ENCODE measurements at regions not wholly inside any gene's neighbourhood (a gene's known extent, or its start where the extent isn't known, plus 50 kb on each side); places are given as distances from the start of the nearest gene placed in this dataset.

GRCh38 chr1:193662030-193662429, 475.6 kb upstream of the B3GALT2 start:
- no peaks in the 10 kb centered on the region for H3K9me3 ChIP-seq (ENCODE audit: control insufficient read depth, low read length)
- no peak overlapping the region for H3K4me3 ChIP-seq (ENCODE audit: low read length)
- no peak overlapping the region for H3K27ac ChIP-seq (ENCODE audit: low read length)
- intact Hi-C loops (cut with DNase I) = no loop called here
- H3K4me1 ChIP-seq (ENCODE audit: control insufficient read depth, insufficient read depth, low read length) = no peaks in the 10 kb centered on the region
- 78% methylated on average over 2 of the region's 2 CpGs for WGBS
- ATAC-seq (no peak), DNase-seq (no peak)
- no peaks in the 10 kb centered on the region for H3K27me3 ChIP-seq (ENCODE audit: control insufficient read depth, insufficient read depth)

- Histone ChIP-seq H3K4me3 (ENCODE audit: low read length) (no peak overlapping the region), H3K4me1 (ENCODE audit: control insufficient read depth, insufficient read depth, low read length) (no peaks in the 10 kb centered on the region), H3K27ac (ENCODE audit: low read length) (no peak overlapping the region), H3K27me3 (ENCODE audit: control insufficient read depth, insufficient read depth) (no peaks in the 10 kb centered on the region), H3K9me3 (ENCODE audit: control insufficient read depth, low read length) (no peaks in the 10 kb centered on the region)
- DNase-seq = no peak
- ATAC-seq = no peak
- WGBS = 53% methylated on average over 1 of the region's 1 CpG
- intact Hi-C loops (cut with DNase I) = no loop called here
Measured at GRCh38 chr1:193661385-193661784, 475.0 kb upstream of the B3GALT2 start.

GRCh38 chr1:193660428-193660827, 474.0 kb upstream of the B3GALT2 start:
- DNase-seq = no peak
- H3K9me3 ChIP-seq (ENCODE audit: control insufficient read depth, low read length) = no peaks in the 10 kb centered on the region
- no peaks in the 10 kb centered on the region for H3K27me3 ChIP-seq (ENCODE audit: control insufficient read depth, insufficient read depth)
- 43% methylated on average over 1 of the region's 1 CpG for WGBS
- intact Hi-C loops (cut with DNase I) = no loop called here
- no peak overlapping the region for H3K4me3 ChIP-seq (ENCODE audit: low read length)
- no peak for ATAC-seq
- no peak overlapping the region for H3K27ac ChIP-seq (ENCODE audit: low read length)
- H3K4me1 ChIP-seq (ENCODE audit: control insufficient read depth, insufficient read depth, low read length) = no peaks in the 10 kb centered on the region

GRCh38 chr1:193658691-193659090, 472.3 kb upstream of the B3GALT2 start:
- DNase-seq (no peak), ATAC-seq (no peak)
- H3K4me1 ChIP-seq (ENCODE audit: control insufficient read depth, insufficient read depth, low read length) = no peaks in the 10 kb centered on the region
- intact Hi-C loops (cut with DNase I) = loop anchor here in 1 of 4 donors (5.0 kb wide), 1 partner anchor 471 kb away; the partner anchor contains the start of gene B3GALT2
- H3K27ac ChIP-seq (ENCODE audit: low read length) = no peak overlapping the region
- no peak overlapping the region for H3K4me3 ChIP-seq (ENCODE audit: low read length)
- no peaks in the 10 kb centered on the region for H3K9me3 ChIP-seq (ENCODE audit: control insufficient read depth, low read length)
- no peaks in the 10 kb centered on the region for H3K27me3 ChIP-seq (ENCODE audit: control insufficient read depth, insufficient read depth)
- WGBS = 52% methylated on average over 1 of the region's 1 CpG

GRCh38 chr1:193658081-193658480, 471.7 kb upstream of the B3GALT2 start:
- H3K4me1 ChIP-seq (ENCODE audit: control insufficient read depth, insufficient read depth, low read length) = no peaks in the 10 kb centered on the region
- WGBS = 67% methylated on average over 1 of the region's 1 CpG
- H3K27ac ChIP-seq (ENCODE audit: low read length) = no peak overlapping the region
- ATAC-seq (no peak), DNase-seq (no peak)
- no peaks in the 10 kb centered on the region for H3K9me3 ChIP-seq (ENCODE audit: control insufficient read depth, low read length)
- intact Hi-C loops (cut with DNase I) = loop anchor here in 1 of 4 donors (5.0 kb wide), 1 partner anchor 471 kb away; the partner anchor contains the start of gene B3GALT2
- no peaks in the 10 kb centered on the region for H3K27me3 ChIP-seq (ENCODE audit: control insufficient read depth, insufficient read depth)
- H3K4me3 ChIP-seq (ENCODE audit: low read length) = no peak overlapping the region

GRCh38 chr1:193657552-193657951, 471.1 kb upstream of the B3GALT2 start:
- no peaks in the 10 kb centered on the region for H3K27me3 ChIP-seq (ENCODE audit: control insufficient read depth, insufficient read depth)
- WGBS = 35% methylated on average over 3 of the region's 3 CpGs
- H3K4me1 ChIP-seq (ENCODE audit: control insufficient read depth, insufficient read depth, low read length) = no peaks in the 10 kb centered on the region
- intact Hi-C loops (cut with DNase I) = loop anchor here in 1 of 4 donors (5.0 kb wide), 1 partner anchor 470 kb away; the partner anchor contains the start of gene B3GALT2
- no peak for ATAC-seq
- no peak overlapping the region for H3K27ac ChIP-seq (ENCODE audit: low read length)
- DNase-seq = no peak
- no peak overlapping the region for H3K4me3 ChIP-seq (ENCODE audit: low read length)
- H3K9me3 ChIP-seq (ENCODE audit: control insufficient read depth, low read length) = no peaks in the 10 kb centered on the region

- H3K4me1 ChIP-seq (ENCODE audit: control insufficient read depth, insufficient read depth, low read length) = no peaks in the 10 kb centered on the region
- DNase-seq = no peak
- intact Hi-C loops (cut with DNase I) = loop anchor here in 1 of 4 donors (5.0 kb wide), 1 partner anchor 470 kb away; the partner anchor contains the start of gene B3GALT2
- H3K9me3 ChIP-seq (ENCODE audit: control insufficient read depth, low read length) = no peaks in the 10 kb centered on the region
- no peak overlapping the region for H3K27ac ChIP-seq (ENCODE audit: low read length)
- 93% methylated on average over 2 of the region's 2 CpGs for WGBS
- ATAC-seq = no peak
- no peaks in the 10 kb centered on the region for H3K27me3 ChIP-seq (ENCODE audit: control insufficient read depth, insufficient read depth)
- no peak overlapping the region for H3K4me3 ChIP-seq (ENCODE audit: low read length)
Measured at GRCh38 chr1:193656841-193657240, 470.4 kb upstream of the B3GALT2 start.

GRCh38 chr1:193654951-193655735, 468.7 kb upstream of the B3GALT2 start:
- DNase-seq (peak; percentile 17 to 34 (median 33)), ATAC-seq (peak; percentile 64 to 85)
- 60% methylated on average over 2 of the region's 2 CpGs for whole genome bisulfite sequencing
- no peaks in the 10 kb centered on the region for H3K27me3 ChIP-seq (ENCODE audit: control insufficient read depth, insufficient read depth)
- H3K27ac ChIP-seq (ENCODE audit: low read length) = no peak overlapping the region
- H3K4me3 ChIP-seq (ENCODE audit: low read length) = no peak overlapping the region
- intact Hi-C loops (cut with DNase I) = loop anchor here in 1 of 4 donors (5.0 kb wide), 1 partner anchor 468 kb away; the partner anchor contains the start of gene B3GALT2
- H3K9me3 ChIP-seq (ENCODE audit: control insufficient read depth, low read length) = no peaks in the 10 kb centered on the region
- no peaks in the 10 kb centered on the region for H3K4me1 ChIP-seq (ENCODE audit: control insufficient read depth, insufficient read depth, low read length)

- Histone ChIP-seq H3K4me1 (ENCODE audit: control insufficient read depth, insufficient read depth, low read length) (no peaks in the 10 kb centered on the region), H3K4me3 (ENCODE audit: low read length) (no peak overlapping the region), H3K27ac (ENCODE audit: low read length) (no peak overlapping the region), H3K27me3 (ENCODE audit: control insufficient read depth, insufficient read depth) (no peaks in the 10 kb centered on the region), H3K9me3 (ENCODE audit: control insufficient read depth, low read length) (no peaks in the 10 kb centered on the region)
- DNase-seq (no peak), ATAC-seq (no peak)
- intact Hi-C loops (cut with DNase I) = no loop called here
- 82% methylated on average over 3 of the region's 3 CpGs for WGBS
Measured at GRCh38 chr1:193649587-193649986, 463.2 kb upstream of the B3GALT2 start.

GRCh38 chr1:193634876-193635275, 448.5 kb upstream of the B3GALT2 start:
- no peak for ATAC-seq
- H3K27ac ChIP-seq (ENCODE audit: low read length) = no peak overlapping the region
- 85% methylated on average over 1 of the region's 1 CpG for WGBS
- H3K4me1 ChIP-seq (ENCODE audit: control insufficient read depth, insufficient read depth, low read length) = peaks cover 1% of the 10 kb centered on the region
- intact Hi-C loops (cut with DNase I) = no loop called here
- no peak overlapping the region for H3K4me3 ChIP-seq (ENCODE audit: low read length)
- DNase-seq = no peak
- H3K9me3 ChIP-seq (ENCODE audit: control insufficient read depth, low read length) = no peaks in the 10 kb centered on the region
- no peaks in the 10 kb centered on the region for H3K27me3 ChIP-seq (ENCODE audit: control insufficient read depth, insufficient read depth)

- WGBS = 67% methylated on average over 2 of the region's 2 CpGs
- Histone ChIP-seq H3K4me3 (ENCODE audit: low read length) (no peak overlapping the region), H3K27ac (ENCODE audit: low read length) (no peak overlapping the region), H3K27me3 (ENCODE audit: control insufficient read depth, insufficient read depth) (no peaks in the 10 kb centered on the region), H3K9me3 (ENCODE audit: control insufficient read depth, low read length) (no peaks in the 10 kb centered on the region), H3K4me1 (ENCODE audit: control insufficient read depth, insufficient read depth, low read length) (peaks cover 1% of the 10 kb centered on the region)
- intact Hi-C loops (cut with DNase I) = no loop called here
- ATAC-seq (no peak), DNase-seq (no peak)
Measured at GRCh38 chr1:193634470-193634869, 448.1 kb upstream of the B3GALT2 start.
